Femur (tissue), 1 donor: ENCODE measurements at regions not wholly inside any gene's neighbourhood (a gene's known extent, or its start where the extent isn't known, plus 50 kb on each side); places are given as distances from the start of the nearest gene placed in this dataset.

Experiments
- DNase-seq: peaks from one replicate; pipeline ENCODE4 v3.0.0-alpha.2; 2017

GRCh38 chr5:155430192-155430591, 416.6 kb downstream of the KIF4B start:
- DNase-seq, result no peak

GRCh38 chr5:155434267-155434666, 420.7 kb downstream of the KIF4B start:
- no peak for DNase-seq

GRCh38 chr5:155434681-155435080, 421.1 kb downstream of the KIF4B start:
- DNase-seq, result no peak

GRCh38 chr5:155441849-155442248, 428.3 kb downstream of the KIF4B start:
- DNase-seq, result no peak

GRCh38 chr5:155451106-155451505, 437.6 kb downstream of the KIF4B start:
- DNase-seq, result no peak

DNA sequence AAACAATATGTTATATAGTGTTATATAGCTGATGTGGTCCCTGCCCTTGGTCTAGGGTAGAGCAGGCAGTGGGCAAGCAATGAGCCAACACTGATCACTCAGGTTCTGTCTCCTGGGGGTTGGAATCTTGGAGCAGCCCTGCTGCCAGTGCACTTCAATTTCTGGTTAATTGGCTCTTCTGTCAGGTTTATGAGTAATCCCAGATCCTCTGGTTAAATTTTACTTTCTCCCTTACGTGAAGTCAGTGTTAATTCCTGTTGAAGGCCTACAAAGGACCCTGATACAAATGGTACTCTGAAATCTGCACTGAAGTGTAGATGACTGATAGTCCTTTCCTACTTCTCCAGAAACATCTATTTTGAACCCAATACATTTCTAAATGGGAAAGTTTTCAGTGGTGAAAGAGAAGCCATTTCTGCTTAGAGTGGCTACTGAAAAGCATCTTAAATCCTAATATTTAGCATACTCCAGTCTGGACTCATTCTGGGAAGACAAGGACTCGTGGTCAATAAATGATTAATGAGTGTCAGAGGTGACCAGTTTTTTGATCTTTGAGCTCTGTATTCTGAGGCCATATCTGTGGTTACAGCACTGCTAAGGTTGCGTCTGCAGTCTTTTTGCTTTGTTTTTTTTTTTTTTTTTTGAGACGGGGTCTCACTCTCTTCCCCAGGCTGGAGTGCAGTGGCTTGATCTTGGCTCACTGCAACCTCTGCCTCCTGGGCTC, 442.4 kb downstream of the KIF4B start:
- no peak for DNase-seq

- no peak for DNase-seq
Observed at GRCh38 chr5:155459889-155460500, 446.4 kb downstream of the KIF4B start.

DNA sequence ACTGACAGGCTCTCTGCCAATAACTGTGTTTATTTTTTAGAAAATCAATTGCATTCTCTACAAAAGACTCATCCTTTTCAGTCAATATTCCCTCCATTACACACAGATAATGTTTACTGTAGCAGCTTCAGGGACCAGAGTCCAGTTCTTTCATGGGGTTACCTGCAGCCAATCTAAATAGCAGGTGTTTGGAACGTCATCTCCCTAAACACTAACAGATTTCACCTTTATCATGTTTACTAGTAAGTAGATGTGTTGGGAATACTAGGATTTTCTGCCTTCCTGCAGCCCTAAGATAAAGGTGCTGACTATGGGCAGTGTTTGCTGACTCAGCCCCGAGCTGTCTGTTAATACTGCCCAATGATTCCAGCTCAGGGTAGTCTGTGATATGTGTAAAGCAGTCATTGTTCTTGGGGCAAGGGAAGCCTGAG, 447.0 kb downstream of the KIF4B start:
- no peak for DNase-seq

- DNase-seq, result no peak
Observed at GRCh38 chr5:155461304-155461703, 447.7 kb downstream of the KIF4B start.

- DNase-seq, result no peak
Observed at GRCh38 chr5:155466851-155467250, 453.3 kb downstream of the KIF4B start.

DNA sequence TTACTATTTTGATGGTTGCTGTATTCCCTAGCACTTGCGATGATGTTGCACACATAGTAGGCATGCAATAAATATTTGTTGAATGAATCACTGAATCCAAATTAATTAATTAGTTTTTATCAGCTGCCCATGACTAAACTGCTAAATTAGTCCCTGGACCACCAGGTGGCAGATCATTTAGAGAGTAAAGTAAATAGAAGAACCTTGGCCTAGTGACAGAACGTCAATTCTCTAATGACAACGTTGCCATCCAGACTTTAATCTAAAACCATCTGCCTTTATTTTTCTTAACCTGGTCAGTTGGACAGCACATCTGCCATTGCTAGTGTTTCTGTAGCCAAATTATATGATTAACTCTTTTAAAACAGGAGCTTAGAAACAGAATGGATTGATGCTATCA, 457.5 kb downstream of the KIF4B start:
- no peak for DNase-seq

DNA sequence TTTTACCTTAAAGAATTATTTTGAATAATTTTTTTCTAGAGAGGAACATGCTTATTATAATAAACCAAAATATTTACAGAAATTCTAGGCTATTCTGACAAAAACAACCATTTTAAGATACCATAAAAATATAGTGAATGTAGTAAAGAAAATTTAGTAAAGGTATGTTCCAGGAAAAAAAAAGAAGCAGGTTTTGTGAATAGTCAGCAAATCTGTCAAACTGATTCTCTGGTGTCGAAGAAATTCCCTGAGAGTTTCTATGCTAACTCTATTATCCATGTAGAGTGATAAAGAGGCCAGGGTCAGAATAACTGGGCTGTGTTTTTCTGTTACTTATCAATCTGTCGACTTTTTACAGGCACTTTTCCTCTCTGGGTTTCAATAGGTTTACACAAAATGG, 459.2 kb downstream of the KIF4B start:
- no peak for DNase-seq

- DNase-seq, result no peak
Observed at GRCh38 chr5:155475318-155475717, 461.8 kb downstream of the KIF4B start.

DNA sequence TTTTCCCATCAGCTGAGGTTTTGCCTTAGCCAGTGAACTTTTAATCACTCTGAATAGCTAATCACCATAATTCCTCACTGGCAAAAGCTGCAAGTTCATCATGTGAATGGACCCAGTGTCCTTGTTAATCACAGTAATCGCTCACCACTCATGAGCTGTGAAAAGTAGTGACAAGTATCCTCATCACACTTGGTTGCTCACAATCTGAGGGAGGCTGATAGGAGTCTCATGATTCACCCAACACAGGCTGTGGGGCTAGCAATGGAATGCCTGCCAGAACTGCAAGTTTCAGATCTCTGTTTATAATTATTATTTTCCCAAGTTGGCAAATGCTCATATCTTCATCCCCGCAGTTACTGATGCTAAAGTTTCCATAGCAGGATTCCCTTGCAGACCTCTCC, 467.2 kb downstream of the KIF4B start:
- DNase-seq, result no peak

- DNase-seq, result no peak
Observed at GRCh38 chr5:155481182-155481581, 467.6 kb downstream of the KIF4B start.

DNA sequence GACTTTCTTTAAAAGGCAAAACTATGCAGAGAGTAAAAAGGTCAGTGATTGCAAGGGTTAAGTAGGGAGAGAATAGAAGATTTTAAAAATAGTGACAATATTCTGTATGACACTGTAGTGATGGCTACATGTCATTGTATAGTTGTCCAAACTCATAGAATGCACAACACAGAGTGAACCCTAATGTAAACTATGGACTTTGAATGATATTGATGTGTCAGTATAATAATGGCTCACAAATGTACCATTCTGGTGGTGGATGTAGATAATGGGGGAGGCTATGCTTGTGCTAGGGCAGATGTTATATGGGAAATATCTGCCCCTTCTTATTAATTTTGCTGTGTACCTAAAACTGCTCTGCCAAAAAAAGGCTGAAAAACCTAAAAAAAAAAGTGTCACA, 468.9 kb downstream of the KIF4B start:
- DNase-seq, result no peak

DNA sequence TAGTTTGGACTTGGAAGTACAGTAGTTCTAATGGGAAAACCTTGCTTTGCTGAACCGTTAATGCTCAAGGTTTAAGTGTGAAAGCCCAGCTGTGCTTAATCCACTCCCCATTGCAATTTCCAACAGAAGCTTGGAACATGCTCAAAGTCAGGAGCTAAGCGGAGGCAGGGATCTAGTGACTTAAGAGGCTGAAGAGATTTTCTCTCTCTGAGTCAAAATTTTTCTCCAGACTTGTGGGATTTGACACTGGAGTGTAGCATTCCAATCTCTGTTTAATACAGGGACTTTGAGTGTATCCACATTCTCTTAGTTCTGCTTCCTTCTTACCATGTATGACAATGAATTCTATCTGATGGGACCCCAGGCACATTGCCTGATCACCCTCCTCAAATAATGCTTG, 471.8 kb downstream of the KIF4B start:
- DNase-seq, result no peak

GRCh38 chr5:155489949-155490348, 476.4 kb downstream of the KIF4B start:
- DNase-seq, result no peak

GRCh38 chr5:155492191-155492590, 478.6 kb downstream of the KIF4B start:
- no peak for DNase-seq

DNA sequence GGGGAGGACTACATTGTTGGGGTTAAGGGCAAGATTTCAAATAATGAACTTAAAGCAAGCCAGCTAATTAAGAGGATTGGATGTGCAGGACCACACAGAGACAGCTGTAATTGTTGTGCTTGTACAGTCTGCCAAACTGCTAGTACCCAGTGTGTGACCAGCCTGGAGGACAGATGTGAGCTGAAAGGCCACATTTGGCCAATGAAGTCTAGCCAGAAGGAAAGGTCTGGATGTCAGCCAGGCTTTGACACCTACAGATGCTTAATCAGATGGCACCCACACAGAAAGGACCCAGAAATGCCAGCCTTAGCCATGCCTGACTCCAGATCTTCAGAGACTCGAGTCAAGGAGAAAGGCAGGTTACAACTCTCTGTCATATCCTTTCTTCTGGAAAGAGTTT, 491.1 kb downstream of the KIF4B start:
- no peak for DNase-seq

DNA sequence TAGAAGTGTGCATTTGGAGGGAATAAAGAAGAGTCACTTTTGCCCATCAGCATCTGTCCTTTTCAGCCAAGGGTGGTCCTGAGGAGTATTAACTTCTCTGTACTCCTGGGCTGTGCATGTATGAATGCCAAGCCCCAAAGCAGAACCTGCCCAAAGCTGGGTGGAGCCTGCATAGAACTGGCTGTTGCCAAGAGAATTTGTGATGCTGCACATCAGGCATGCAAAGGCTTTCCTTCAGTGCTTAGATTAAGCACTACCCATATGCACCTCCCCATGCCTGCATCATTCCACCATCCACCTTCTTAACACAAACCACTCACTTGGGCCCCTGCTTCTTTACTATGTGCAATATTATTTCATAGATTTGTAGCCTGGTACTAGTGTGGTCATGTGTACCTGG, 493.8 kb downstream of the KIF4B start:
- no peak for DNase-seq

DNA sequence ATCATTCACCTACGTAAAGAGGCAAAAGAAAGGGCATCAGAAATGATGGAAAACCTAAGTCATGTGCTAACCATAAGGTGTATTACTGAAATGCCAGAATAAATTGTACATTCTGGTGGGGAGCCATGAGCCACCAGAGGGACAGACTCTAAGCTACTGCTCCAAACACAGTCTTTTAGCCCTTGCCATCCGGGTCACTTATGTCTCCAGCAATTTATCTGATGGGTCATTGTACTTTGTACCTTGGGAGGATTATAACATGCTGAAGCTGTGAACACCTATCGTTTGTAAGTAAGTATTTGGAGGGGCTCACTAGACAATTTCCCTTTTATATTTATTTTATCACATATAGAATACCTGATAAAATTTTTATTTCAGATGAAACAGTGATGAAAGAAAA, 495.1 kb downstream of the KIF4B start:
- DNase-seq, result no peak

GRCh38 chr5:155512329-155512728, 498.8 kb downstream of the KIF4B start:
- DNase-seq, result no peak

DNA sequence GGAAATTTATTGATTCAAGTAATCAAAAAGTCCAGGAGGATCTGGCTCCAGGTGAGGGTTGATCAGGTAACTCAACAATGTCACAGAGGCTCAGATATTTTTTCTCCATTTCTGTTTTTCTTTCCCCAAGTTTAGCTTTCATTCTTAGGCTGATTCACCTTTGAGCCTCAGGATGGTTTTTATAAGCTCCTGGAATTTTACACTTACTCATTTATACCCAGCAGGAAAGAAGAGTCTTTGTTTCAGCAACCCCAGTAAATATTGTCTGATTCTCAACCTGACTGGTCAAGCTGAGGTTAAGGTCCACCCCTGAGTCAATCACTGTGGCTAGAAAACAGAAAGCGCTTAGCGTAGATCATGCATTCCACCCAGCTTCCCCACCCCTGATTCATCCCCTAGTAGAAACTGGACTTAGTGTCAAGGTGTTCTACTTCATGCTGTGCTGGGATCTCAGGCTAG, 500.6 kb downstream of the KIF4B start:
- DNase-seq, result no peak

- no peak for DNase-seq
Observed at GRCh38 chr5:155522540-155522939, 509.0 kb downstream of the KIF4B start.
